PC-3 (cell line): ENCODE measurements at regions not wholly inside any gene's neighbourhood (a gene's known extent, or its start where the extent isn't known, plus 50 kb on each side); places are given as distances from the start of the nearest gene placed in this dataset.

Experiments used
- CTCF ChIP-seq: fragments of 300-600 bp; sonication (generic); conservative IDR thresholded peaks from 2 replicates; pipeline ENCODE4 v1.5.1; 2017; ENCODE audit warnings: antibody characterized with exemption, low read depth, mild to moderate bottlenecking, low read length
- EZH2 ChIP-seq: fragments of 300-600 bp; sonication (generic); IDR thresholded peaks from one replicate; pipeline ENCODE4 v1.6.1; 2017; ENCODE audit warnings: antibody characterized with exemption, mild to moderate bottlenecking, low read length; ENCODE audit not compliant: unreplicated experiment

GRCh38 chr1:188277771-188278170 lies 1449.0 kb downstream of the PLA2G4A start:
- TF ChIP-seq CTCF (no peak), EZH2 (no peak)
